ENCODE measurements at regions not wholly inside any gene's neighbourhood (a gene's known extent, or its start where the extent isn't known, plus 50 kb on each side); places are given as distances from the start of the nearest gene placed in this dataset.

DNA sequence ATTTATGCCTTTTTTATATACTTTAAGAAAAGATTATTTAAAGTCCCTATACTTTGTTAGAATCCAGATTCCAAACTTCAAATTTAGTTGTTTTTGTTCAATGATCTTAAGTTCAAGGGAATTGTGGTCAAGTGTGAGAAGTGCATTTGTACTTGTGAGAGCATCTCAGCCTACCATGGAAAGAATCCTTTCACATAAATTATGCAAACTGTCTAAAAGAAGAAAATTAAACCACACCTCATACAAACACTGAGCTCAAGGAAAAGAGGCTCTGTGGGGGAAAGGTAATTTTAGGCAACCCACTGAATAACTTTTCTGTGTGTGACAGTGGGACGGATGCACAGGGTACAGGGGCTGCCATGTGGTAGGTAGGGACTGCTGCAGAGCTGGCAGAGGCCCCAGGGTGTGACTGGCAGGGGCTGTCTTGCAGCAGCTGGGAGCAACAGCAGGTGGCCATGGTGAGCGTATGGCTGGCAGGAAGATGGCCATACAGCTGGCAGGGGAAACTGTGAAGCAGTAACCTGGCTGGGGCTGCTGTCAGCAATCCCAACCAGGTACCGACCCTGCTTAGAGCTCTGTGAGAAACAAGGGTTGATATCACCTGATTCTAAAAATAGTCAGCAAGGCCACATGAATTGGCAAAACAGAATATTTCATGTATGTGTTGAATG, 130.6 kb downstream of the UGT8 start:
- Histone ChIP-seq H3K4ac (ENCODE audit: low read depth, low read length) (no peak overlapping the region), H4K8ac (ENCODE audit: low read depth in 2 of 2, low read length in 2 of 2) (no peak overlapping the region), H3K4me1 (ENCODE audit: control insufficient read depth, insufficient read depth, low read length) (no peaks in the 10 kb centered on the region), H3K27ac (ENCODE audit: insufficient read depth, low read length) (no peak overlapping the region), H3K18ac (ENCODE audit: low read depth, low read length) (no peak overlapping the region), H2BK15ac (ENCODE audit: low read depth, low read length) (no peak overlapping the region), H4K20me1 (ENCODE audit: insufficient read depth, low read length) (no peaks in the 10 kb centered on the region), H3K23ac (ENCODE audit: low read depth, low read length) (no peak overlapping the region), H4K5ac (ENCODE audit: low read depth, low read length) (no peak overlapping the region), H3K4me2 (ENCODE audit: low read depth, low read length) (no peak overlapping the region), H3K79me1 (ENCODE audit: low read depth in 1 of 2, low read length in 2 of 2) (no peaks in the 10 kb centered on the region), H2AFZ (replicated peaks; ENCODE audit: low read length, poor library complexity) (no peak overlapping the region), H3K36me3 (ENCODE audit: control insufficient read depth, insufficient read depth, low read length) (no peaks in the 10 kb centered on the region), H3K9ac (ENCODE audit: low read depth, low read length) (no peak overlapping the region), H2BK120ac (ENCODE audit: low read depth, low read length) (no peak overlapping the region), H4K91ac (ENCODE audit: insufficient read depth, low read depth, low read length) (no peak overlapping the region), H2BK5ac (ENCODE audit: low read depth, low read length, poor library complexity, severe bottlenecking) (no peak overlapping the region), H3K9me3 (ENCODE audit: control insufficient read depth, insufficient read depth, low read length) (no peaks in the 10 kb centered on the region), H2AK5ac (ENCODE audit: low read depth, low read length) (no peak overlapping the region), H3K9me1 (ENCODE audit: insufficient read depth, low read length) (no peaks in the 10 kb centered on the region), H3K56ac (ENCODE audit: extremely low read depth, insufficient read depth, low read length) (no peak overlapping the region), H3K14ac (replicated peaks; ENCODE audit: low read depth, low read length) (no peak overlapping the region), H2BK20ac (ENCODE audit: low read depth, low read length) (no peak overlapping the region), H3K4me3 (ENCODE audit: insufficient read depth, low read depth, low read length) (no peak overlapping the region), H2AK9ac (replicated peaks; ENCODE audit: low read depth, low read length, poor library complexity) (no peak overlapping the region), H3K27me3 (ENCODE audit: control insufficient read depth, insufficient read depth, low read length) (no peaks in the 10 kb centered on the region)
- no TSS peak for BruUV-seq (replicated peaks)
- in situ Hi-C loops (cut with MboI; ENCODE audit: low sequenced_read_pairs) = no loop called here
- POLR2A ChIA-PET (ENCODE audit: unreplicated experiment) = no interaction called here
- no peak for DNase-seq
- TF ChIP-seq, protein P1, sequence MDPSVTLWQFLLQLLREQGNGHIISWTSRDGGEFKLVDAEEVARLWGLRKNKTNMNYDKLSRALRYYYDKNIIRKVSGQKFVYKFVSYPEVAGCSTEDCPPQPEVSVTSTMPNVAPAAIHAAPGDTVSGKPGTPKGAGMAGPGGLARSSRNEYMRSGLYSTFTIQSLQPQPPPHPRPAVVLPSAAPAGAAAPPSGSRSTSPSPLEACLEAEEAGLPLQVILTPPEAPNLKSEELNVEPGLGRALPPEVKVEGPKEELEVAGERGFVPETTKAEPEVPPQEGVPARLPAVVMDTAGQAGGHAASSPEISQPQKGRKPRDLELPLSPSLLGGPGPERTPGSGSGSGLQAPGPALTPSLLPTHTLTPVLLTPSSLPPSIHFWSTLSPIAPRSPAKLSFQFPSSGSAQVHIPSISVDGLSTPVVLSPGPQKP (IDR thresholded peaks at IDR 0.05; ENCODE audit: borderline replicate concordance, low read depth, low read length) = no peak
- TF ChIP-seq SMC3 (IDR thresholded peaks at IDR 0.05; ENCODE audit: low read depth, low read length) (no peak), NFE2L2 (IDR thresholded peaks at IDR 0.05; ENCODE audit: low read depth, low read length) (no peak), MAFK (IDR thresholded peaks at IDR 0.05; ENCODE audit: low read depth, low read length) (no peak), RCOR1 (IDR thresholded peaks at IDR 0.05; ENCODE audit: insufficient replicate concordance, low read length) (no peak), POLR2A (IDR thresholded peaks at IDR 0.05; ENCODE audit: low read depth, low read length) (no peak), CHD1 (IDR thresholded peaks at IDR 0.05; ENCODE audit: low read depth, low read length) (no peak), RFX5 (IDR thresholded peaks at IDR 0.05; ENCODE audit: low read depth, low read length) (no peak), CEBPB (IDR thresholded peaks at IDR 0.05; ENCODE audit: low read depth, low read length) (no peak), MXI1 (IDR thresholded peaks at IDR 0.05; ENCODE audit: borderline replicate concordance, low read depth, low read length) (no peak), RAD21 (IDR thresholded peaks at IDR 0.05; ENCODE audit: low read length) (no peak), FOS (IDR thresholded peaks at IDR 0.05; ENCODE audit: low read depth, low read length) (no peak), BHLHE40 (IDR thresholded peaks at IDR 0.05; ENCODE audit: low read depth, low read length) (no peak)
- TF ChIP-seq, protein P2, sequence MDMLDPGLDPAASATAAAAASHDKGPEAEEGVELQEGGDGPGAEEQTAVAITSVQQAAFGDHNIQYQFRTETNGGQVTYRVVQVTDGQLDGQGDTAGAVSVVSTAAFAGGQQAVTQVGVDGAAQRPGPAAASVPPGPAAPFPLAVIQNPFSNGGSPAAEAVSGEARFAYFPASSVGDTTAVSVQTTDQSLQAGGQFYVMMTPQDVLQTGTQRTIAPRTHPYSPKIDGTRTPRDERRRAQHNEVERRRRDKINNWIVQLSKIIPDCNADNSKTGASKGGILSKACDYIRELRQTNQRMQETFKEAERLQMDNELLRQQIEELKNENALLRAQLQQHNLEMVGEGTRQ (IDR thresholded peaks at IDR 0.05; ENCODE audit: low read depth, low read length) = no peak
- TF ChIP-seq, protein P3, sequence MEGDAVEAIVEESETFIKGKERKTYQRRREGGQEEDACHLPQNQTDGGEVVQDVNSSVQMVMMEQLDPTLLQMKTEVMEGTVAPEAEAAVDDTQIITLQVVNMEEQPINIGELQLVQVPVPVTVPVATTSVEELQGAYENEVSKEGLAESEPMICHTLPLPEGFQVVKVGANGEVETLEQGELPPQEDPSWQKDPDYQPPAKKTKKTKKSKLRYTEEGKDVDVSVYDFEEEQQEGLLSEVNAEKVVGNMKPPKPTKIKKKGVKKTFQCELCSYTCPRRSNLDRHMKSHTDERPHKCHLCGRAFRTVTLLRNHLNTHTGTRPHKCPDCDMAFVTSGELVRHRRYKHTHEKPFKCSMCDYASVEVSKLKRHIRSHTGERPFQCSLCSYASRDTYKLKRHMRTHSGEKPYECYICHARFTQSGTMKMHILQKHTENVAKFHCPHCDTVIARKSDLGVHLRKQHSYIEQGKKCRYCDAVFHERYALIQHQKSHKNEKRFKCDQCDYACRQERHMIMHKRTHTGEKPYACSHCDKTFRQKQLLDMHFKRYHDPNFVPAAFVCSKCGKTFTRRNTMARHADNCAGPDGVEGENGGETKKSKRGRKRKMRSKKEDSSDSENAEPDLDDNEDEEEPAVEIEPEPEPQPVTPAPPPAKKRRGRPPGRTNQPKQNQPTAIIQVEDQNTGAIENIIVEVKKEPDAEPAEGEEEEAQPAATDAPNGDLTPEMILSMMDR (conservative IDR thresholded peaks at IDR 0.05; ENCODE audit: low read depth, low read length) = no peak
- ATAC-seq (ENCODE audit: low read depth) = no peak
- WGBS, 2 experiments (ENCODE audit: extremely low coverage in 2 of 2, insufficient read length in 1 of 2) = 55% methylated on average over 2 of the region's 3 CpGs; no CpG with 5 or more reads in 1 of the 2 experiments
- intact Hi-C loops (cut with micrococcal nuclease) = no loop called here
- dilution Hi-C loops (cut with HindIII; ENCODE audit: low sequenced_read_pairs, unreplicated experiment) = no loop called here
- CTCF ChIA-PET = interaction anchor here (0.6 kb wide), 1 partner anchor 1768 kb away, joined by 4 read pairs; no protein-coding TSS in a partner anchor
